SK-MEL-5 (cell line): ENCODE measurements at regions not wholly inside any gene's neighbourhood (a gene's known extent, or its start where the extent isn't known, plus 50 kb on each side); places are given as distances from the start of the nearest gene placed in this dataset.

ENCODE experiments used
- DNase-seq: peaks from one replicate; pipeline ENCODE4 v3.0.0-alpha.2; 2016; ENCODE audit warnings: low read depth, low spot score
- in situ Hi-C: cut with HindIII; loops from 2 replicates; pipeline ENCODE4 v1.10.0; 2016; ENCODE audit warnings: low sequenced_read_pairs, high pct_unique_total_duplicates, low pct_unique_long_range_greater_than_20kb

- DNase-seq: no peak
- in situ Hi-C loops: no loop called here
These were observed 98.4 kb downstream of the CNTN3 start for GRCh38 chr3:74516019-74516418.

- DNase-seq: no peak
- in situ Hi-C loops: no loop called here
These were observed 99.0 kb downstream of the CNTN3 start for GRCh38 chr3:74515451-74515850.

- in situ Hi-C loops: no loop called here
- DNase-seq: no peak
These were observed 103.4 kb downstream of the CNTN3 start for GRCh38 chr3:74511078-74511477.

- in situ Hi-C loops: no loop called here
- DNase-seq: no peak
These were observed 104.1 kb downstream of the CNTN3 start for GRCh38 chr3:74510261-74510818.

GRCh38 chr3:74507691-74508090, 106.8 kb downstream of the CNTN3 start:
- DNase-seq: no peak
- in situ Hi-C loops: no loop called here

- in situ Hi-C loops: no loop called here
- no peak for DNase-seq
These were observed 108.2 kb downstream of the CNTN3 start for GRCh38 chr3:74506246-74506645.

- no peak for DNase-seq
These were observed 113.5 kb downstream of the CNTN3 start for GRCh38 chr3:74501007-74501406.

GRCh38 chr3:74500257-74500656, 114.2 kb downstream of the CNTN3 start:
- DNase-seq: no peak
- in situ Hi-C loops: no loop called here

More at GRCh38 chr3:74501007-74501406, 113.5 kb downstream of the CNTN3 start:
- in situ Hi-C loops: no loop called here

- in situ Hi-C loops: no loop called here
- DNase-seq: no peak
These were observed 122.6 kb downstream of the CNTN3 start for GRCh38 chr3:74491874-74492273.

- in situ Hi-C loops: no loop called here
- no peak for DNase-seq
These were observed 125.2 kb downstream of the CNTN3 start for GRCh38 chr3:74489050-74489792.

- in situ Hi-C loops: no loop called here
- no peak for DNase-seq
These were observed 134.5 kb downstream of the CNTN3 start for GRCh38 chr3:74479915-74480314.

GRCh38 chr3:74470313-74470712, 144.1 kb downstream of the CNTN3 start:
- in situ Hi-C loops: no loop called here

GRCh38 chr3:74469713-74470112, 144.7 kb downstream of the CNTN3 start:
- DNase-seq: no peak
- in situ Hi-C loops: no loop called here

More at GRCh38 chr3:74470313-74470712, 144.1 kb downstream of the CNTN3 start:
- DNase-seq: no peak

- in situ Hi-C loops: no loop called here
- DNase-seq: no peak
These were observed 145.3 kb downstream of the CNTN3 start for GRCh38 chr3:74469151-74469550.

- DNase-seq: no peak
- in situ Hi-C loops: no loop called here
These were observed 148.6 kb downstream of the CNTN3 start for GRCh38 chr3:74465715-74466410.

- no peak for DNase-seq
- in situ Hi-C loops: no loop called here
These were observed 150.9 kb downstream of the CNTN3 start for GRCh38 chr3:74463515-74463914.

GRCh38 chr3:74456166-74456565, 158.3 kb downstream of the CNTN3 start:
- no peak for DNase-seq
- in situ Hi-C loops: no loop called here

GRCh38 chr3:74447221-74447620, 167.2 kb downstream of the CNTN3 start:
- DNase-seq: no peak
- in situ Hi-C loops: no loop called here

GRCh38 chr3:74445541-74445940, 168.9 kb downstream of the CNTN3 start:
- no peak for DNase-seq
- in situ Hi-C loops: no loop called here
